T-helper 1 cell (primary cell): ENCODE measurements at regions not wholly inside any gene's neighbourhood (a gene's known extent, or its start where the extent isn't known, plus 50 kb on each side); places are given as distances from the start of the nearest gene placed in this dataset.

Experiments
- DNase-seq, 5 donors: peaks; one replicate each; pipeline ENCODE4 v3.0.0-alpha.2; 2012 to 2020

GRCh38 chr6:152905551-152906299 lies 77.1 kb downstream of the FBXO5 start:
- no peak for DNase-seq

DNA sequence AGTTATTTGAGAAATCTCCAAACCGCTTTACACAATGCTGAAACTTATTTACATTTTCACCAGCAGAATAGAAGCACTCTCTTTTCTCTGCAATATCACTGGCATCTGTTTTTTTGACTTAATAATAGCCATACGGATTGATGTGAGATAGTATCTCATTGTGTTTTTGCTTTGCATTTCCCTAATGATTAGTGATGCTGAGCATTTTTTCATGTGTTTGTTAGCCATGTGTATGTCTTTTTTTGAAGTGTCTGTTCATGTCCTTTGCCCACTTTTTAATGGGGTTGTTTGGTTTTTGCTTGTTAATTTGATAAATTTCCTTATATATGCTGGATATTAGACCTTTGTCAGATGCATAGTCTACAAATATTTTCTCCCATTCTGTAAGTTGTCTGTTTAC lies 73.6 kb downstream of the FBXO5 start:
- DNase-seq: no peak

DNA sequence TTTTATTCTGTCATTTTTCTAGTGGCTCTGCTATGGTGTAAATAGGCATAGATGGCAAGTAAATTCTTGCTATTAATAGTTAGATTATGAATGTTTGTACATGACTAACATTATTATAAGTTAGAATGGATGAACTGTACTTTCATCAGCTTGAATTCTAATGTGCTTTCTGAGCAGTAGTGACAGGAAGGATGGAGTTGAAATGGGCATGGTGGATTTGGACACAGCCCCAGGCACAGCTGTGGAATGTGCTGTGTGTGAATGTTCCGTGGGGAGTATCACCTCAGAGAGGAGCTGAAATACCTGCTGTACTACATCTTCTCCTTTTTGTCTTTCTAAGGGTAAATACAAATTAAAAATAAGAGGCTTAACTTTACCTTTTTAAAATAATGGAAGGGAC lies 66.8 kb downstream of the FBXO5 start:
- DNase-seq: no peak

DNA sequence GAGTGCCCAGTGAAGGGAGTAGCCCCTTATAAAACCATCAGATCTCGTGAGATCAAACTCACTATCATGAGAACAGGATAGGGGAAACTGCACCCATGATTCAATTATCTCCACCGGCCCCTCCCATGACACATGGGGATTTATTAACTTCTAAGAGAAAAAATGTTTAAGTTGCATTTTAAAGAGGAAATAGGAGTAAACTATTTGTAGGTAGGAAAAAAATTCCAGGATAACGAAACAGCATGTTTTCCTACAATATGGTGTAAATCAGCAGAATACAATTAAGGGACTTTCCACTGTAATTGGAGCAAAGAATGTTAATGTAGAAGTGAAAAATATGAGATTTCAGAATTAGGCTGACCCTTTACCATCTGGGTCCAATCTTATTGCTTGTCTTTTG lies 63.9 kb downstream of the FBXO5 start:
- no peak for DNase-seq

- DNase-seq: no peak
These were observed 62.8 kb downstream of the FBXO5 start for GRCh38 chr6:152920016-152920415.
